ENCODE measurements at regions not wholly inside any gene's neighbourhood (a gene's known extent, or its start where the extent isn't known, plus 50 kb on each side); places are given as distances from the start of the nearest gene placed in this dataset.

DNA sequence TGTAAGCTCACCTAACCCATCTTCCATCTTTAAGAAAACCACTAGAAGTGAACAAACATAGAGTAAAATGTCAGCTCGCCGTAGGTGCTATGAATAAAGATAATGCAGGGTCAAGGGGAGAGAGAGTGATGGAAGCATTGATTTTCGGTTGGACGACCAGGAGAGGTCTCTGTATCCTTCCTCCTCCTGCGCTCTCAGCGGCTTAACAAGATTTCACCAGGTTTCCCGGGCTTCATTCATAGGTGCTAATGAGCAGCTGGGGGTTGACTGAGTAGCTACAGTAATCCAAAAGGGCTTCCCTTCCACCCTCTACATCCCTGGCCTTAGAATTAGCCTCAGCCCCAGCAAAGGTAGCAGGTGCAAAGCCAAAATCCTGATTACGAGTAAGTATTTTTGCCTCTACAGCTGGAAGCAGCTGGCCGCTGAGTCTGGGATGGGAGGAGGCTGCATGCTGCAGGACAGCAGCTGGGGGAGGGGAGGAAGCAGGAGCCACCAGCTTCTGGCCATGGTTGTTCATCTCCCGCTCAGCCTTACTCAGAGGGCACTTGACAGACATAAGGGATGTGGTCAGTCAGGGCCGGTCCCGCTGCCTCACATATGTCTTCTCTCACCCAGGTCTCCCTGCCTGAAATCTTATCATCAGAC is 112.0 kb upstream of the IL12B start:
- TF ChIP-seq, protein P1, sequence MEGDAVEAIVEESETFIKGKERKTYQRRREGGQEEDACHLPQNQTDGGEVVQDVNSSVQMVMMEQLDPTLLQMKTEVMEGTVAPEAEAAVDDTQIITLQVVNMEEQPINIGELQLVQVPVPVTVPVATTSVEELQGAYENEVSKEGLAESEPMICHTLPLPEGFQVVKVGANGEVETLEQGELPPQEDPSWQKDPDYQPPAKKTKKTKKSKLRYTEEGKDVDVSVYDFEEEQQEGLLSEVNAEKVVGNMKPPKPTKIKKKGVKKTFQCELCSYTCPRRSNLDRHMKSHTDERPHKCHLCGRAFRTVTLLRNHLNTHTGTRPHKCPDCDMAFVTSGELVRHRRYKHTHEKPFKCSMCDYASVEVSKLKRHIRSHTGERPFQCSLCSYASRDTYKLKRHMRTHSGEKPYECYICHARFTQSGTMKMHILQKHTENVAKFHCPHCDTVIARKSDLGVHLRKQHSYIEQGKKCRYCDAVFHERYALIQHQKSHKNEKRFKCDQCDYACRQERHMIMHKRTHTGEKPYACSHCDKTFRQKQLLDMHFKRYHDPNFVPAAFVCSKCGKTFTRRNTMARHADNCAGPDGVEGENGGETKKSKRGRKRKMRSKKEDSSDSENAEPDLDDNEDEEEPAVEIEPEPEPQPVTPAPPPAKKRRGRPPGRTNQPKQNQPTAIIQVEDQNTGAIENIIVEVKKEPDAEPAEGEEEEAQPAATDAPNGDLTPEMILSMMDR (IDR thresholded peaks at IDR 0.05) = no peak
- TF ChIP-seq POLR2A (IDR thresholded peaks at IDR 0.05) = no peak
